ENCODE measurements at regions not wholly inside any gene's neighbourhood (a gene's known extent, or its start where the extent isn't known, plus 50 kb on each side); places are given as distances from the start of the nearest gene placed in this dataset.
A peak's percentile ranks its signal among the peaks of the same experiment; 100 is the strongest.

DNA sequence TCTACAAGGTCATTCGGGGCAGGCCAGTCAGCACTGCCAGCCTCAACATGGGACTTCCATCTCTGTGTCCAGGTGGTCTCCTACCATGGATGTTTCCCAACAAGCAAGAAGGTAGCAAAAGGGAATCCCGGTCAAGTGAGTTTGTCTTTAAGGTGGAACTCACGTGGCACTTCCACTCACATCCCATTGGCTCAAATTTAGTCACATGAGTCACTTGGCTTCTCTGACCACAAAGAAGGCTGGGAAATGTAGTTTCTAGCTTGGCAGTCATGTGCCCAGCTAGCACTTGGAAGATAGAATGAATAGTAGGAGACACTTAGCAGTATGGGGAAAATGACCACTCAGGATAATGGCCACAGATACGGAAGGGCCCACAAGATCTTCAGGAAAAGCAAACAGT is 106.6 kb downstream of the AIPL1 start (continued):
- no peak for TF ChIP-seq ZSCAN4 (tag by site-specific recombination; IDR thresholded peaks at IDR 0.05)
- TF ChIP-seq GLI4 (tag by site-specific recombination; IDR thresholded peaks at IDR 0.05), result no peak
- TF ChIP-seq ZNF544 (tag by site-specific recombination; IDR thresholded peaks at IDR 0.05), result no peak
- no peak for TF ChIP-seq ZBTB26 (tag by site-specific recombination; optimal IDR thresholded peaks at IDR 0.05)

- no peaks in the 10 kb centered on the region for H3K36me3 ChIP-seq (ENCODE audit: control insufficient read depth in 2 of 2, insufficient read depth in 1 of 2, low read length in 2 of 2)
- TF ChIP-seq ZNF214 (tag by site-specific recombination; IDR thresholded peaks at IDR 0.05; ENCODE audit: borderline replicate concordance) (no peak), ZNF133 (tag by site-specific recombination; IDR thresholded peaks at IDR 0.05) (no peak), ZNF155 (tag by site-specific recombination; IDR thresholded peaks at IDR 0.05) (no peak), ZNF529 (tag by site-specific recombination; IDR thresholded peaks at IDR 0.05; ENCODE audit: insufficient replicate concordance) (no peak)
- ChIA-PET CTCF (interaction anchor here (0.7 to 0.8 kb wide), 2 partner anchors 64 to 101 kb away, joined by 3 to 4 read pairs; no protein-coding TSS in a partner anchor), POLR2A (no interaction called here)
- no peaks in the 10 kb centered on the region for H3K4me1 ChIP-seq (ENCODE audit: control insufficient read depth, insufficient read depth, low read length)
- no peak overlapping the region for H3K27ac ChIP-seq (ENCODE audit: extremely low read depth, low read depth, low read length)
- no peak overlapping the region for H3K4me3 ChIP-seq (ENCODE audit: low read depth, low read length)
- no peaks in the 10 kb centered on the region for H3K9me3 ChIP-seq (ENCODE audit: control insufficient read depth, insufficient read depth, low read depth, low read length)
These were observed 107.9 kb downstream of the AIPL1 start for GRCh38 chr17:6327007-6327406.

DNA sequence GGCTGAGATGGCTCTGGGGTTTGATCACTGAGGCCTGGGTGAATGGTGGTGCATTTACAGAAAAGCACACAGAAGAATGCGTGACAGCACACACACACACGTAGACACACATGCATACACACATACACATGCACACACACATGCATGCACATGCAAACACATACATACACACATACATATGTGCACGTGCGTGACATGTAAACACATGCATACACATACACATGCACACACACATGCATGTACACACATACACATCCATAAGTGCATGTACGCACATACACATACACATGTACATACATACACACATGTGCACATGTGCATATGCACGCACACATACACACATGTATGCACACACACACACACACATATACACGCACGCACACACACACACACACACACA is 108.4 kb downstream of the AIPL1 start:
- TF ChIP-seq ZNF16 (tag by site-specific recombination; IDR thresholded peaks at IDR 0.05; ENCODE audit: low read depth) (no peak), ZSCAN4 (tag by site-specific recombination; IDR thresholded peaks at IDR 0.05) (0 out of 2 replicates have a peak, but pooled peaks have one; percentile 22)
- Histone ChIP-seq H3K4me1 (ENCODE audit: control insufficient read depth, insufficient read depth, low read length) (no peaks in the 10 kb centered on the region), H3K9me3 (ENCODE audit: control insufficient read depth, insufficient read depth, low read depth, low read length) (no peaks in the 10 kb centered on the region), H3K4me3 (ENCODE audit: low read depth, low read length) (no peak overlapping the region), H3K36me3 (ENCODE audit: control insufficient read depth in 2 of 2, insufficient read depth in 1 of 2, low read length in 2 of 2) (no peaks in the 10 kb centered on the region), H3K27ac (ENCODE audit: extremely low read depth, low read depth, low read length) (no peak overlapping the region)
- ChIA-PET POLR2A (no interaction called here), CTCF (interaction anchor here (0.8 kb wide), 1 partner anchor 101 kb away, joined by 4 read pairs; no protein-coding TSS in a partner anchor)

DNA sequence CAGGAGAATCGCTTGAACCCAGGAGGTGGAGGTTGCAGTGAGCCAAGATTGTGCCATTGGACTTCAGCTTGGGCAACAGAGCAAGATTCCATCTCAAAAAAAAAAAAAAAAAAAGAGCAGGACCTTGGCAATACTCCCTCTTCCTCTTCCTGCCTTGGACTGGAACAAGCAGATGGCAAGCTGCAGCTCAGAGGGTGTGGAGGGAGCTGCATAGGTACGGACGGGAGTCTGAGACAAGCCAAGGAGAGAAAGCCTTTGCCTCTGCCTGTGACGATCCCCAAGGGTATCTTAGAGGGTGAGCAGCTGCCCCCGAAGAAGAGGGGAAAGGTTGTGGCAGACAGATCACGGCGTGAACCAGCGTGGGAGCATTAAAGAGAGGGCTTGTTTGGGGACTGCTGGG is 109.2 kb downstream of the AIPL1 start:
- CTCF ChIA-PET, result interaction anchor here (0.8 kb wide), 1 partner anchor 87 kb away, joined by 3 read pairs; no protein-coding TSS in a partner anchor
- Histone ChIP-seq H3K9me3 (ENCODE audit: control insufficient read depth, insufficient read depth, low read depth, low read length) (no peaks in the 10 kb centered on the region), H3K4me3 (ENCODE audit: low read depth, low read length) (no peak overlapping the region), H3K36me3 (ENCODE audit: control insufficient read depth in 2 of 2, insufficient read depth in 1 of 2, low read length in 2 of 2) (no peaks in the 10 kb centered on the region), H3K27ac (ENCODE audit: extremely low read depth, low read depth, low read length) (no peak overlapping the region), H3K4me1 (ENCODE audit: control insufficient read depth, insufficient read depth, low read length) (no peaks in the 10 kb centered on the region)
- POLR2A ChIA-PET, result no interaction called here
- TF ChIP-seq ZNF324 (tag by site-specific recombination; IDR thresholded peaks at IDR 0.05) (no peak), CTCF (tag by site-specific recombination; IDR thresholded peaks at IDR 0.05) (no peak), ZNF157 (tag by site-specific recombination; IDR thresholded peaks at IDR 0.05) (no peak), ZNF366 (tag by site-specific recombination; conservative IDR thresholded peaks at IDR 0.05) (no peak), ZNF274 (IDR thresholded peaks at IDR 0.05; ENCODE audit: low read length) (no peak), ZNF274 (tag by site-specific recombination; IDR thresholded peaks at IDR 0.05; ENCODE audit: borderline replicate concordance) (no peak), ZNF354C (tag by site-specific recombination; IDR thresholded peaks at IDR 0.05; ENCODE audit: borderline replicate concordance, low read depth) (no peak), ZNF175 (tag by site-specific recombination; IDR thresholded peaks at IDR 0.05) (no peak), ZNF529 (tag by site-specific recombination; IDR thresholded peaks at IDR 0.05; ENCODE audit: insufficient replicate concordance) (no peak), ZNF24 (tag by site-specific recombination; IDR thresholded peaks at IDR 0.05) (no peak), ZNF510 (tag by site-specific recombination; IDR thresholded peaks at IDR 0.05; ENCODE audit: insufficient replicate concordance) (no peak), ZNF391 (tag by site-specific recombination; IDR thresholded peaks at IDR 0.05; ENCODE audit: borderline replicate concordance, low read depth) (no peak)
- TF ChIP-seq, protein P1, sequence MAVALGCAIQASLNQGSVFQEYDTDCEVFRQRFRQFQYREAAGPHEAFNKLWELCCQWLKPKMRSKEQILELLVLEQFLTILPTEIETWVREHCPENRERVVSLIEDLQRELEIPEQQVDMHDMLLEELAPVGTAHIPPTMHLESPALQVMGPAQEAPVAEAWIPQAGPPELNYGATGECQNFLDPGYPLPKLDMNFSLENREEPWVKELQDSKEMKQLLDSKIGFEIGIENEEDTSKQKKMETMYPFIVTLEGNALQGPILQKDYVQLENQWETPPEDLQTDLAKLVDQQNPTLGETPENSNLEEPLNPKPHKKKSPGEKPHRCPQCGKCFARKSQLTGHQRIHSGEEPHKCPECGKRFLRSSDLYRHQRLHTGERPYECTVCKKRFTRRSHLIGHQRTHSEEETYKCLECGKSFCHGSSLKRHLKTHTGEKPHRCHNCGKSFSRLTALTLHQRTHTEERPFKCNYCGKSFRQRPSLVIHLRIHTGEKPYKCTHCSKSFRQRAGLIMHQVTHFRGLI (tag by site-specific recombination; IDR thresholded peaks at IDR 0.05), result no peak
- TF ChIP-seq, protein P2, sequence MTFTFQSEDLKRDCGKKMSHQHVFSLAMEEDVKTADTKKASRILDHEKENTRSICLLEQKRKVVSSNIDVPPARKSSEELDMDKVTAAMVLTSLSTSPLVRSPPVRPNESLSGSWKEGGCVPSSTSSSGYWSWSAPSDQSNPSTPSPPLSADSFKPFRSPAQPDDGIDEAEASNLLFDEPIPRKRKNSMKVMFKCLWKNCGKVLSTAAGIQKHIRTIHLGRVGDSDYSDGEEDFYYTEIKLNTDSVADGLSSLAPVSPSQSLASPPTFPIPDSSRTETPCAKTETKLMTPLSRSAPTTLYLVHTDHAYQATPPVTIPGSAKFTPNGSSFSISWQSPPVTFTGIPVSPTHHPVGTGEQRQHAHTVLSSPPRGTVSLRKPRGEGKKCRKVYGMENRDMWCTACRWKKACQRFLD (tag by site-specific recombination; IDR thresholded peaks at IDR 0.05), result no peak
